ENCODE measurements at regions not wholly inside any gene's neighbourhood (a gene's known extent, or its start where the extent isn't known, plus 50 kb on each side); places are given as distances from the start of the nearest gene placed in this dataset.

DNA sequence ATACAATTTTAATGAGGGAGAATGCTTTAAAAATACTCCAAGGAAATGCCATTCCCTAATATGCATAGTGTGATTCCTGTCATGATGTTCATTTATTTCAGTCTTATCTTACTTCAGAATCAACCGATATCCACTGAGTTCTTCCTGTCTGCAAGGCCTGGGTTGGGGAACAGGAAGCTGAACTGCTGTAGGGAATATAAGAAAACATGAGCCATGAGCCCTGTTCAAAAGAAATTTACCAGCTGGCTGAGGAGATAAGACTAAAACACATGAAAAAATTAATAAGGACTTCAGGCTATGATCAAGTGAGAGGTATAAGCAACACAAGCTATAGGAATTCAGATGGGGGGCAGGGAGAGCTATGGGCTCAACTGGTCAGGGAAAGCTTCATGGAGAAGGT is 184.7 kb downstream of the PLPP4 start:
- DNase-seq, result no peak

DNA sequence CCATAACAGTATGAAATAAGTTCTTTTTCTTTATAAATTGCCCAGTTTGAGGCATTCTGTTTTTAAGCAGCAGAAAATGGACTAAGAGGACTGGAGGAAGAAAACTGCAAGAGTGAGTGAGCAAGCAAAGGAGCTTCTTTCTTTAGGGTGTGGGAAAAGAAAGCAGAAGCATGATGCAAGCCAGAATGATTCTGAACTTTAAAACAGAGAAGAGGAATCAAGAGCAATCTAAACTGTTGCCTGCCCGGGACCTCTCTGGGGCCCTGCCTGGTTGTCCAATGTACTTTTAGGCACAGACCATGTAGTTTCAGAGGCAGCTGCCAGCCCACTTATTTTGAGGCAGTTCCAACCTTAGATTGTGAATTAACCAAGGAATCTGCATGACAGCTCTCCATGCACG is 186.3 kb downstream of the PLPP4 start:
- no peak for DNase-seq

DNA sequence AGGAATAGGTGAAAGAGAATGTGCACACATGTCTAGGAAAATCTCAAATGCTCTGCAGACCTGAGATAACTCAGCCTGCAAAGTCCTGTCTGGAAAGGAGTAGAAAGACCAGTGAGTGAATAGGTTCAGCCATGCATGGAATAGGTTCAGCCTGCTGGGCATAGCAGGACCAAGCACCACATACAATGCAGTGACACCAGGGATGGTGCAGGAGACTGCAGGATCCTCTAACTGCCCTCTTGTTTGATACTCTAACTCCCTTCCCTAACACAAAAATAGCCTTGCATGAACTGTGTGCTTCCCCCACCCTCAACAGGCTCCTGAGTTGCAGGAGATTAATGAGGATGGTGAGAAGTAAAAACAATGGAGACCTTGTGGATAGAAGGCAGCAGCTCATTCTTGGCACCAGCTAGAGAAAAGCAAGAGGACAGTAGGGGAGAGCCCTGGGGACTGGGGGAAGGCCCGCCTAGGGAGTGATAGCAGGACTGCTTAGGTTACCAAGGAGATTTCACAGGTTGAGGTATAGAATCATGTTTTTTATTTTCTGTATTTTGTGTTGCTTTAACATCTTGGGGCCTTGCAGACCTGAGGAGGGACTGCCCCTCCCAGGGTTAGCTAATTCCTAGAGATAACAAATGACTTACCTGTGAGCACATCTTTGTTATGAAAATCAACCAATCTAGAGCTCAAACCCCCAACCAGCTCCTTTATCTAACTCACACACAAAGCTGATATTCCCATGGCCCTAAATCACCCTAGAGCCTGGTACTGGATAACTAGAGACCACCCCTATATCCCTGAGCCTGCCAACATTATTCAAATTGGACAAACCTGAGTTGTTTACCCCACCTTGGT is 187.8 kb downstream of the PLPP4 start:
- no peak for DNase-seq

DNA sequence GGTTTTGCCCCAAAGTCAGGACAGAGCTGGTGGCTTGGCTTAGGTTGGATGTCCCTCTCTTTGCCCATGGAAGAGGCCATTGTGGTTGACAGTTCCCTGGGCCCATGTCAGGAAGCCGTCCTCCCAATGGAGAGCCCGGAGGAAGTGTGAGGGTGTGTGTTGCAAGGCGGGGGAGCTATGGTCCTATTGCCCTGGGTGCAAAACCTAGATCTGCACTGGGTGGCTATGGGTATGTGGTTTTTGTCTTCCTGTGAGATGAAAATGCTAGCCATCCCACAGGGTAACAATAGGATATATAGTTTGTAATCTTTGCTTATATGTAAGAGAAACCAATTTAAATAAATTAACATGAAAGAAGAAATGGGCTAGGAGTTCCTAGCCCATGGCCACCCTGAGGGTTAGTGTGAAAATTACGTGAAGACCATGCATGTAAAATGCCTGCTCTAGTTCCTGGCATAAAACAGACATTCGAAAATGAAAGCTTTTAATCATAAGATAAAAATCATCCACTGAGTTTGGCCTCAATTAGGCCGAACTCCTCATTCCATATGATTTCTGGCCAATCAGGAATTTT is 189.2 kb downstream of the PLPP4 start:
- no peak for DNase-seq

DNA sequence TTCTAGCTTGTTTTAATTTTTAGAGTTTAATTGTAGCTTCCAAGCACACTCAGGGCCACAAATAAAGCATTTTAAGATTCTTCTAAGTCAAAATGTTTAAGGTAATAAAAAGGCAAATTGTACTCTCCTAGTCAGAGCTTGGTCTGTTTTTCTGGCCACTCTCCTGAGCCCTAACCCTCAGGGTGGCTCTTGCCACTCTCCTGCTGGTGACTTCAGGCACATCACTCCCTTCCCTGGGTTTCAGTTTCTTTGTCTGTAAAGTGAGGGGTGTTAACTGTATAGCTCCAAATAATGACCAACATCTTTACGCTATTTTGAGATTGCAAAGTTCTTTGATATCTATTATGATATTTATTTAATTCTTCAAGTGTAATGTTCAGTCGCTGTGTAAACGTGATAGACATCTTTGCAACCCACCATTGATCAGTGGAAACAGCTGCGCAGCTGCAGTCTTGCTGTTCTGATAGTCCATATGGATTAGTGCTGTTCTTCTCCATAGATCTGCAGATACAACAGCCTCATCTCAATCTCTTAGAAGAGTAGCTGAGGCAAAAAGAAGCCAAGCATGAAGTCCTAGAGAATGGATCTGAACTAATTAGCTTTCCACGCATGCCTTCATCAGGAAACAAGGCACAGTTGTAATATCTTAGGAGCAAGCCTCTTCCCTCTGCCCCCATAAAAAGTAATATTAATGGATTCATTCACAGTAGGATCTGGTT is 189.9 kb downstream of the PLPP4 start:
- DNase-seq, result no peak

DNA sequence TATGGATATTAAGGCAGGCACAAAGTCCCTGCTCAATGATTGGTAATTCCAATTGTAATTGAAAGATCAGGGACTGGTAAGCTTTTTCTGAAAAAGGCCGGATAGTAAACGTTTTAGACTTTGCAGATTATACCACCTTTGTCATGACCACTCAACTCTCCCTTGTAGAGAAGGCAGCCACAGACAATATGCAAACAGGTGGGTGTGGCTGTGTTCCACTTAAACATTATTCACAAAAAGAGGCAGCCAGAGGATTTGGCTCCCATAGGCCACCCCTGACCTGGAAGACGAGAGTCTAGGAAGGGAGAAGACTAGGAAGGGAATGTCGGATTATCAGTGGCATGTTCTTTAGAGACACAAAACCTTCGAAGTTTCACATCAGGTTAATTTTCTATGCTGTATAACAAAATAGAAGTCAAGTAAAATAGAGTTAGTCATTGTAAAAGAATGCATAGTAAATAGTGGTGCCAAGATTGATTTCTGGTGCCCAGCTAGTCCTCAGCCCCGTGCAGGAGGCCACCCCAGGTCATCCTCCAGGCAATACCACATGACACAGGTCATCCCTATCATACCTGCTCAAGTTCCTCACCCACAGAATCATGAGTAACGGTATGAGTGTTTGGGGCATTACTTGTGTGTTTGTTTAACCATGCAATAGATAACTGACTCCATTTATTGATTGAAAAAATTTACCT is 193.8 kb downstream of the PLPP4 start:
- DNase-seq, result no peak

DNA sequence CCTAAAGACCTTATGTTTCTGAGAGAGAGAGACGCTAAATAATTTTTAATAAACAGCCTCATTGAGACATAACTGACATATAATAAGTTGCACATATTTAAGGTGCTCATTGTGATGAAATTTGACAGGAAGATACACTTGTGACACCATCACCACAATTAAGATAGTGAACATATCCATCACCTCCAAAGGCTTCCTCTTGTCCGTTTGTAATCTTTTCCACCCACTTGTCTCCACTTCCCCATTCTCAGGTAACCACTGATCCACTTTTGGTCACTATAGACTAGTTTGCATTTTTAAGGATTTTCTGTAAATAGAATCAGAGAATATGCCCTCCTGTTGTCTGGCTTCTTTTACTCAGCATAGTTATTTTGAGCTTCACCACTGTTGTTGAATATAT is 195.1 kb upstream of the WDR11 start:
- no peak for DNase-seq

DNA sequence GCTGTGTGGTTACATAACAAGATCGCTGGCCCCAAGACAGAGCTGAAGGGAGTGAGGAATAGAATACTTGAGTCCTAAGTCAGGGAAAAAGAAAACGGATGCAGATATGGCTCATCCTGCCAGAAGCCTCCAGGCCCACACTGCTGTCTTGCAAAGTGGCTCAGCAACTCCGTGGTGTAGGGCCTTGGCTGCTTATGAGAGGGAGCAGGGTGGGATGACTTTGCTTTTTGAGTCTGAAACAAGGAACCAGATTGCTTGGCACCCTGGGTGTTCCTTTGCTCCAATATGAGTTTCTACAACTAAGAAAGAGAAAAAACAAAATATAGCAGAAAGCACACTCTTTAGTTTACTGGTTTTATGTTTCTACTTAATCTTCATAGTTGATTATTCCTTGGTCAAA is 193.8 kb upstream of the WDR11 start:
- DNase-seq, result no peak

DNA sequence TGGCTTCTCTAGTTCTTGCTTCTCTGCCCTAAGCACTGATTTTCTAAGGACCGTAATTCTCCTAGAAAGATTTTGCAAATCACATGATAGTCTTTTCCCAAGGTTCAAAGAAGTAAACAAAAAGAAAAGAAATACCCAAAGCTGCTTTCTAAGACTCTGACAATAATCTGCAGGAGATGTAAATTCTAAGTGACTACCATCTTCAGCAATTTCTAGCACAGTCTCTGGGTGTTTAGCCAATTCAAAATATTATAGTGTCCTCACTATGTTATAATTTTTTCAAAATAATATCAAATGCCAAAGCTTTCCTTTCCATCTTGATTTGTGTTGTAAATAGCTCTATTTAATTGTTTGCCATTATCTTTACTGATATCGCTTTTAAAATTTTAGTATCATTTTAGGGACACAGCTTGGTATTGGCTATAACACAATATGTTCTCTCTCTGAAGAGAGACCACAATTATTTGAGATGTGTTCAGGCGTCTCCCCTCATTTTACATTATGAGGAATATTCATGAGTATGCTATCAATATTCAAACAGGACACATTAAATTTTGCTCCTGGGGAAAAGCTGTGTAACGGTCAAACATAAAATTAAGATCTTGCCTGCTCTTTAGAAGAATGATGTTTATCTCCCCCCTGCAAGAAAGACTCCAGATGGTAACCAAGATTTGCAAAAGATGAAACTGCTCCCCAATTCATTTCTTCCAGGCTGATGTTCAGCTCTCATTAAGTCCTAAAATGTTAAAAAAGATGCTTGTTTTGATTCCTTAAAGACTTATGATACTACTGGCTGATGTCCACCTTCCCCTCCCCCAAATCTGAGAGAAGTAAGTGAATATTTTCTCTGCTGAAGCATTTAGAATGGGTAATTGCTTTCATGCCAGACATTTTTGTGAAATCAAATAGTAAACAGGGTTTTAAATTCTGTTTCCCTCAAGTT is 191.9 kb upstream of the WDR11 start:
- DNase-seq, result no peak

DNA sequence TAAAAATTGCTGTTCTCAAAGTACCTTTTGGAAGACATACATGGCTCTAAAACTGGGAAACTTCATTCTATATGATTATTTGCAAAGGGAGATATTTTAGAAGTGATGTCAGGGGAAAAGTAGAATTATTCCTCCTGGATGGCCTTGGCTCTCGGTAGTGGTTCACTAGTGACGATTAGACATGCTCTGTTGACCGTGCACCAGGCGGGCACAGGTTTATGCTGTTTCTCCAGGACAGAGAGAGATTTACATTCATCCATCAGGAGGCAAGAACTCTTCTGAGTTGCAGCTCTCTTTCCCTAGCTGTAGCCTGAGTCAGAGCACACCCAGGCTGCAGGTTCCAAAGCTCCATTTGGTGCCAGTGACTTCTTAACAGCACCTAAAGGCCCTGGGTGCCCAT is 184.9 kb upstream of the WDR11 start:
- no peak for DNase-seq

DNA sequence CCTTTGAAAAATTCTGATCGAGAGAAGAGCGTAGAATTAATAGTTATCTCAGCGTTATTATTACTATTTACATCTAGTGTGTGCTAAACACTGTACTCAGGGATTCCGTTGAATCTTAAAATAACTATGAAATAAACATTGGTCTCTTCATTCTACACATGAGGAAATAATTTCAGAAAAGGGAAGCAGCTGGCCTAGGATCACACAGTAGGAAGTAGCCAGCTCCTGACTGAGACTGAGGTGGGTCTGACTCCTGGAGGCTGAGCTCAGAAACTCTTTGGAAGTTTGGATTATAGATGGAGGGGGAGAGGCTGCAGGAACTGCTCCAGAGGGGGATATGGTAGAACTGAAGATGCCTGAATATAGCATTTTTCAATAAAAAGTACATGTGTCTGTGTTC is 183.9 kb upstream of the WDR11 start:
- no peak for DNase-seq

DNA sequence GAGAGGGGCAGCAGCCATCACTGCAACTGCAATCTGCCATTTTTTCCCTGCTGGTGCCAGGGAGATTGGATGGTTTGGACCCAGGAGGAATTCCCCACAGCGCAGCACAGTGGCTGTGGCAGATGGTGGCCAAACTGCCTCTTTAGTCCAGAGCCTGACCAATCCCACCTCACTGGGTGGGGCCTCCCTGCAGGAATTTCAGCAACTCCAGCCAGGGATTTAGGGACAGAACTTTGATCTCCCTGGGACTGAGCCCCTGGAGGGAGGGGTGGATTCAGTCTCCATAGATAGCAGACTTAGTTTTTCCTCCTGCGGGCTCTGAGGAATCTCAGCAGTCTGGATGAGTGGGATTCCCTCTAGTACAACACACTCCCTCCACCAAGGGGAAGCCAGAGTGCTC is 179.7 kb upstream of the WDR11 start:
- DNase-seq, result no peak

DNA sequence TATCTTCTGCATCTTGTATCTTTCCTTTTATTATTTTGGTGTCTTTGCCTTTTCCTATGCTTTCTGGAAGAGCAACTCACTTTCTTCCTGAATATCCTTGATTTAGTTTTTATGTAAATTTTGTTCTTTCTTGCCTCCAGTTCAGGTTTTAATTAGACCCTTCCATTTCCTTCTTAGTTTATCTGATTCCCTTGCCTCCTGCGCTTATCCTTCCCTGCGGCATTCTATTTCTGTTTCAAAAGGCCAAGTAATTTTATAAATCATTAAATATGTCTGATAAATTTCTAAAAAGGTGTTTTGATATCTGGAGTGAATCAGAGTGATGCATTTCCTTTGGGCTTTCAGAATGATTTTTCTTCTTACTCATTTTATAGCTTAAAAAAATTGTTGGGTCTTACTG is 167.7 kb upstream of the WDR11 start:
- no peak for DNase-seq

DNA sequence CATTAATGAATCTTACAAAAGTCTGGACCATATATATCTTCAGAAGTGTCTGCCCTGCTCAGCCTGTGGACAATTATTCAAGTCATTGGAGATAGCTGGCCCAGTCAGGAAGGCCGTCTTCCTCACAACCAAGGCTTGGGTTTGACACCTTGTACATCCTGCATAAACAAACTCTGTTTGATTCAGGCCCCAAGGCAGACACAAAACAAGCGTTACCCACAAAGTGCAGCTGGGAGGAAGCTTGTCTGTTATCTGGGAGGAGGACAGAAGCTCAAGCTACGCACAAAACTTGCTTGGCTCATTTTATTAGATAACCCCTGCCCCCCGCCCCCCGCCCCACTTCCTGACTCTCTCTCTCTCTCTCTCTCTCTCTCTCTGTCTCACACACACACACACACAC is 166.9 kb upstream of the WDR11 start:
- DNase-seq, result no peak

DNA sequence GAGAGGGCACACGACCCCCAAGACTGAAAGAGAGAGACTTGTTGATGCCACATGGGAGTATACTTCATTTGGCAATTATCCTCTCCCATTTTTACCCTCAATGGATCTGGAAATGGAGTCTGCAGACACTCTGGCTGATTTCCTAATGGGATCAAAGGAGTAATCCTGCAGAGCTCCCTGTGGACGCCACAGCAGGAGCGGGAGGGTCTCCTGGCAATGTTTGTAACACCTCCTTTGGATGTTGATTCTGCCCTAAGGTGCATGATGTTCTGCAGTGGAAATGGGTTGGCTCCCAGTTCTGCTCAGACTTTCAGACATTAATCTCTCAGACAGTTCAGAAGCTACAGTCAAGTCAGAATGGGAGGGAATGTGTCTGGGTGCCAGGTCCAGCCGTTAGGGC is 166.0 kb upstream of the WDR11 start:
- DNase-seq, result no peak

DNA sequence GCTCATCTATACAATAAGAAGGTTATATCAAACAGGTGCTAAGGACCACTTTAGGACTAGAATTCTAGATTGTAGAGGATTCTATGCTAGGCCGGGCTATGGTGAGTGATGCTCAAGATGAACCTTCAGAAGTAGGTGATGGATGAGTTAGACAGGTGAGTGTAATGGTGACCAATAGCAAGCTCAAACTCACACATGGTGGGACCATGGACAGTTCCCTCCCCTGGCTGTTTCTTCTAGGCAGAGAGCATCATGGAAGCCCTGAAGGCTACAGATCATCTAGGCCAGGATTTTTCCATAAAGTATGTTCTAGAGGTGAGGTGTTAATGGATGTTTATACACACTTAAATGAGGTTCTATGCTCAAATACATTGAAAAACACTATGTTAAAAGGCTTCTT is 162.2 kb upstream of the WDR11 start:
- no peak for DNase-seq

DNA sequence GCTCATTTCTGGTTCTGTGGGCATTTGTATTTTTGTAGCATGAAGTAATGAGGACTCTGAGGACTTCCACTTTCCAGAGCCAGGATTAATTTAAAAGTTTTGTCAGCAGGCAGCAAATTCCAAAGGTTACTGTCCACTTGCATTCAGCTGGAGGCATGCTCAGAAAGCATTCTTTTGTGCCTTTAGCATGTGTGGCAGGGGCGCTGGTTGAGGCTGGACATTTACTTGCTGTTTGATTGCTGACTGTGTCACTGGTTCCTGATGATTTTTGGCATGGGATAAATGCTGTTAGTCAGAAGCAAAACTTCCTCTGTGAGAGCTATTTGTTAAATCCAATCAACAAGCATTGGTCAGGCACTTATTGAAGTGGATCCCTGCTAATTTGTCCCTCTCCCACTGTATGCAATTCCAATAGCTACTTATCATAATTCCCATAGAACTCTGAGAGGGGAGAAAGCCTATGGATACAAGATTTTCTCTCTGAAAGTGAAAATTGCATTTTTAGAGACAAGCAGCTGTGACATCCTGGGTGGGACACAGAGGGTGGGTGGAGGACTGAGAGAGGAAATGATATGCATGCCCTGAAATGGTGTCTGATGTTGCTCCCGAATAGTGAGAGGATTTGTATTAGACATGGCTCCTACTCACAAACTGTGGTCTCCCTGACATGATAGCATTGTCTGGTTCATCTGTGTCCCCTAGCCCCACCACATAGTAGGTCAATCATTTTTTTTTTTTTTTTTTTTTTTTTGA is 161.2 kb upstream of the WDR11 start:
- DNase-seq, result peak in 7 of 56 donors; percentile 1 to 7 (median 2)

DNA sequence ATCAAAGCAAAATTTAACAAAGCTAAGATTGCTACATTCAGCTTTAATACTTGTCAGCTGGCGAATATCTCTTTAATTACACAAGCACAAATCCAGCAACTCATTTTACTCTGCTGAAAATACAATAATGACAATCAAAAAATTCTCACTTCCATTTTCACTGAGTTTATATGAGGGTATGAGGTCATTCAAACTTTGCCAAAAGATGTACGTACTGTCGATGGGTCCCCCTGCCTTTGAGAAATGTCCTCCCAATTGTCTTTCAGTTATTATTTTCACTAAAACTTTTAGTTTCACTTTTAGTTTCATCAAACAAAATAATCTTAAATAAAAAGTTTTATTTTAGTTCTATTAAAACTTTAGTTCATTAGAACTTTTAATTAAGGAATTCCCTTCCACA is 159.5 kb upstream of the WDR11 start:
- no peak for DNase-seq

DNA sequence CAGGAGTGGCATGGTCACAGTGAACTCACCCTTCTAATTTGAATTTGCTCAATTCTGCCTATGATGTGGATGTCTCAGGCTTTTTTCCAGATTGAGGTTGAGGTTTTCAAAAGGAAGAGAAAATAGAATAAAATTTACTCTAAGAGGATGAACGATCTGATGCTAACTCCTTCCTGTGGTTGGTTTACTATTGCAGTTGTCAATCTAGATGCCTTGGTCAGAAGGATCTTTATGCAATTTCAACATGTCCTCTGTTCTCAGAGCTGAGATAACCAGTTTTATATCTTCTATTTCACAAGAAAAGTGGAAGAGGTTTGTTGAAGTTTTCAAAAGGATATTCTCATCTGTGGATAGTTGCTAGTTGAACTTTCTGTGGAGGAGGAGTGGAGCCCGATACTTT is 150.7 kb upstream of the WDR11 start:
- DNase-seq, result no peak

DNA sequence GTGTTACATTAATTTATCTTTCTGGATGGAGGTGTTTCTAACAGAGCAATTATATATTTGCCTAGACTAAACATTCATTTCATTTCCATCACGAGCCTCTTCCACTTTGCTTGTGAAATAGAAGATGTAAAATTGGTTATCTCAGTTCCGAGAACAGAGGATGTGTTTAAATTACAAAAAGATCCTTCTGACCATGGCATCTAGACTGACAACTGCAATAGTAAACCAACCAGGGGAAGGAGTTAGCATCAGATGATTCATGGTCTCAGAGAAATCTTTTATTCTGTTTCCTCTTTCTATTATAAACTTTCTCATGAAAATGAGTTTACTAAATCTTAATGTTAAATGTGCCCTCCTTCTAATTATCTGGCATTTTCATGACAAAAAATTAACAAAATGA is 149.8 kb upstream of the WDR11 start:
- DNase-seq, result no peak

Data from nucleus accumbens (tissue), 56 donors.